ENCODE measurements at regions not wholly inside any gene's neighbourhood (a gene's known extent, or its start where the extent isn't known, plus 50 kb on each side); places are given as distances from the start of the nearest gene placed in this dataset.

DNA sequence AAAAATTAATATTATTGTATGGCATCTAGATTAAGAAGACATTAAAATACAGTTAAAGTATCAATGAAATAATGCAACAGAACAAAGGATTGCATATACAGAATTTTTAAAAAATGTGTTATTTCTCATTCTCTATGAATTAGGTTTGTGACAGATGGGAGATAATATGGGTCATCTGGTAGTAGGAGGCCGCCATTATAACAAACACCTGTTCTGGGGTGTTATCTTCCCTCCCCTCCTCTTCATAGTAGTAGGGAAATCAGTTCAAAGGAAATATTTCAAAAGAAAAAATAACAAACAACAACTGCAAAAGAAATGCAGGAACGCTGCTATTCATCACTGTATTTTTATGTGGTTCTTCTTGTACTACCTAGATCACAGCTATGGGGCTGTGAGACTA lies 187.0 kb upstream of the ATP2B1 start:
- no peaks in the 10 kb centered on the region for H3K27me3 ChIP-seq (ENCODE audit: control insufficient read depth in 4 of 4, insufficient read depth in 4 of 4, low read length in 3 of 4)
- TF ChIP-seq YY1 (IDR thresholded peaks at IDR 0.05) (no peak), FOXA1 (IDR thresholded peaks at IDR 0.05) (no peak), EGR1 (IDR thresholded peaks at IDR 0.05; ENCODE audit: low read depth in 2 of 2) (no peak), JUND (IDR thresholded peaks at IDR 0.05) (no peak), HNF4G (IDR thresholded peaks at IDR 0.05) (no peak), TAF1 (conservative IDR thresholded peaks at IDR 0.05) (no peak), FOXA2 (IDR thresholded peaks at IDR 0.05) (no peak), RXRA (IDR thresholded peaks at IDR 0.05) (no peak), HNF4A (conservative IDR thresholded peaks at IDR 0.05) (no peak), SP1 (IDR thresholded peaks at IDR 0.05) (no peak), GABPA (IDR thresholded peaks at IDR 0.05 in 1 of 2, conservative IDR thresholded peaks at IDR 0.05 in 1 of 2) (no peak), NR2F2 (IDR thresholded peaks at IDR 0.05) (no peak), RAD21 (IDR thresholded peaks at IDR 0.05) (no peak)
- TF ChIP-seq, protein P1, sequence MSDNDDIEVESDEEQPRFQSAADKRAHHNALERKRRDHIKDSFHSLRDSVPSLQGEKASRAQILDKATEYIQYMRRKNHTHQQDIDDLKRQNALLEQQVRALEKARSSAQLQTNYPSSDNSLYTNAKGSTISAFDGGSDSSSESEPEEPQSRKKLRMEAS (IDR thresholded peaks at IDR 0.05): no peak
- TF ChIP-seq, protein P2, sequence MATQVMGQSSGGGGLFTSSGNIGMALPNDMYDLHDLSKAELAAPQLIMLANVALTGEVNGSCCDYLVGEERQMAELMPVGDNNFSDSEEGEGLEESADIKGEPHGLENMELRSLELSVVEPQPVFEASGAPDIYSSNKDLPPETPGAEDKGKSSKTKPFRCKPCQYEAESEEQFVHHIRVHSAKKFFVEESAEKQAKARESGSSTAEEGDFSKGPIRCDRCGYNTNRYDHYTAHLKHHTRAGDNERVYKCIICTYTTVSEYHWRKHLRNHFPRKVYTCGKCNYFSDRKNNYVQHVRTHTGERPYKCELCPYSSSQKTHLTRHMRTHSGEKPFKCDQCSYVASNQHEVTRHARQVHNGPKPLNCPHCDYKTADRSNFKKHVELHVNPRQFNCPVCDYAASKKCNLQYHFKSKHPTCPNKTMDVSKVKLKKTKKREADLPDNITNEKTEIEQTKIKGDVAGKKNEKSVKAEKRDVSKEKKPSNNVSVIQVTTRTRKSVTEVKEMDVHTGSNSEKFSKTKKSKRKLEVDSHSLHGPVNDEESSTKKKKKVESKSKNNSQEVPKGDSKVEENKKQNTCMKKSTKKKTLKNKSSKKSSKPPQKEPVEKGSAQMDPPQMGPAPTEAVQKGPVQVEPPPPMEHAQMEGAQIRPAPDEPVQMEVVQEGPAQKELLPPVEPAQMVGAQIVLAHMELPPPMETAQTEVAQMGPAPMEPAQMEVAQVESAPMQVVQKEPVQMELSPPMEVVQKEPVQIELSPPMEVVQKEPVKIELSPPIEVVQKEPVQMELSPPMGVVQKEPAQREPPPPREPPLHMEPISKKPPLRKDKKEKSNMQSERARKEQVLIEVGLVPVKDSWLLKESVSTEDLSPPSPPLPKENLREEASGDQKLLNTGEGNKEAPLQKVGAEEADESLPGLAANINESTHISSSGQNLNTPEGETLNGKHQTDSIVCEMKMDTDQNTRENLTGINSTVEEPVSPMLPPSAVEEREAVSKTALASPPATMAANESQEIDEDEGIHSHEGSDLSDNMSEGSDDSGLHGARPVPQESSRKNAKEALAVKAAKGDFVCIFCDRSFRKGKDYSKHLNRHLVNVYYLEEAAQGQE (IDR thresholded peaks at IDR 0.05): no peak
- TF ChIP-seq, protein P3, sequence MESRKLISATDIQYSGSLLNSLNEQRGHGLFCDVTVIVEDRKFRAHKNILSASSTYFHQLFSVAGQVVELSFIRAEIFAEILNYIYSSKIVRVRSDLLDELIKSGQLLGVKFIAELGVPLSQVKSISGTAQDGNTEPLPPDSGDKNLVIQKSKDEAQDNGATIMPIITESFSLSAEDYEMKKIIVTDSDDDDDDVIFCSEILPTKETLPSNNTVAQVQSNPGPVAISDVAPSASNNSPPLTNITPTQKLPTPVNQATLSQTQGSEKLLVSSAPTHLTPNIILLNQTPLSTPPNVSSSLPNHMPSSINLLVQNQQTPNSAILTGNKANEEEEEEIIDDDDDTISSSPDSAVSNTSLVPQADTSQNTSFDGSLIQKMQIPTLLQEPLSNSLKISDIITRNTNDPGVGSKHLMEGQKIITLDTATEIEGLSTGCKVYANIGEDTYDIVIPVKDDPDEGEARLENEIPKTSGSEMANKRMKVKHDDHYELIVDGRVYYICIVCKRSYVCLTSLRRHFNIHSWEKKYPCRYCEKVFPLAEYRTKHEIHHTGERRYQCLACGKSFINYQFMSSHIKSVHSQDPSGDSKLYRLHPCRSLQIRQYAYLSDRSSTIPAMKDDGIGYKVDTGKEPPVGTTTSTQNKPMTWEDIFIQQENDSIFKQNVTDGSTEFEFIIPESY (IDR thresholded peaks at IDR 0.05): no peak
- TF ChIP-seq, protein P4, sequence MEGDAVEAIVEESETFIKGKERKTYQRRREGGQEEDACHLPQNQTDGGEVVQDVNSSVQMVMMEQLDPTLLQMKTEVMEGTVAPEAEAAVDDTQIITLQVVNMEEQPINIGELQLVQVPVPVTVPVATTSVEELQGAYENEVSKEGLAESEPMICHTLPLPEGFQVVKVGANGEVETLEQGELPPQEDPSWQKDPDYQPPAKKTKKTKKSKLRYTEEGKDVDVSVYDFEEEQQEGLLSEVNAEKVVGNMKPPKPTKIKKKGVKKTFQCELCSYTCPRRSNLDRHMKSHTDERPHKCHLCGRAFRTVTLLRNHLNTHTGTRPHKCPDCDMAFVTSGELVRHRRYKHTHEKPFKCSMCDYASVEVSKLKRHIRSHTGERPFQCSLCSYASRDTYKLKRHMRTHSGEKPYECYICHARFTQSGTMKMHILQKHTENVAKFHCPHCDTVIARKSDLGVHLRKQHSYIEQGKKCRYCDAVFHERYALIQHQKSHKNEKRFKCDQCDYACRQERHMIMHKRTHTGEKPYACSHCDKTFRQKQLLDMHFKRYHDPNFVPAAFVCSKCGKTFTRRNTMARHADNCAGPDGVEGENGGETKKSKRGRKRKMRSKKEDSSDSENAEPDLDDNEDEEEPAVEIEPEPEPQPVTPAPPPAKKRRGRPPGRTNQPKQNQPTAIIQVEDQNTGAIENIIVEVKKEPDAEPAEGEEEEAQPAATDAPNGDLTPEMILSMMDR (IDR thresholded peaks at IDR 0.05; ENCODE audit: low read depth, low read length, missing input control): no peak
- TF ChIP-seq, protein P5, sequence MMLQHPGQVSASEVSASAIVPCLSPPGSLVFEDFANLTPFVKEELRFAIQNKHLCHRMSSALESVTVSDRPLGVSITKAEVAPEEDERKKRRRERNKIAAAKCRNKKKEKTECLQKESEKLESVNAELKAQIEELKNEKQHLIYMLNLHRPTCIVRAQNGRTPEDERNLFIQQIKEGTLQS (IDR thresholded peaks at IDR 0.05): no peak
- no peaks in the 10 kb centered on the region for H3K9me3 ChIP-seq (ENCODE audit: control insufficient read depth in 4 of 4, low read length in 3 of 4)
- H3K9ac ChIP-seq (ENCODE audit: low read depth in 1 of 2, low read length in 2 of 2): no peak overlapping the region
- H3K4me1 ChIP-seq (ENCODE audit: control insufficient read depth in 4 of 4, insufficient read depth in 4 of 4, low read length in 3 of 4): no peaks in the 10 kb centered on the region
- H3K4me3 ChIP-seq (ENCODE audit: low read depth in 1 of 3, low read length in 3 of 3): no peak overlapping the region
- H3K27ac ChIP-seq (ENCODE audit: low read depth in 1 of 2, low read length in 2 of 2): no peak overlapping the region
- 92% methylated on average over 2 of the region's 2 CpGs for WGBS
- H3K36me3 ChIP-seq (ENCODE audit: control insufficient read depth in 4 of 4, insufficient read depth in 3 of 4, low read depth in 1 of 4, low read length in 3 of 4): no peaks in the 10 kb centered on the region
- no peak for DNase-seq (ENCODE audit: low spot score)
